T-helper 2 cell treated with Interferon-gamma antibody and Interleukin-4, amounts not matched to agents 5 μg/mL and 100 μg/mL, for 36 hours (primary cell): ENCODE measurements at regions not wholly inside any gene's neighbourhood (a gene's known extent, or its start where the extent isn't known, plus 50 kb on each side); places are given as distances from the start of the nearest gene placed in this dataset.

Source experiments
- DNase-seq: peaks from one replicate; pipeline ENCODE4 v3.0.0; 2021; ENCODE audit warnings: low spot score
- H3K27ac Mint-ChIP-seq: one replicate; pipeline ENCODE4 v1.8.0; 2021; ENCODE audit warnings: mild to moderate bottlenecking, mixed read lengths
- H3K27me3 Mint-ChIP-seq: one replicate; pipeline ENCODE4 v1.8.0; 2021; ENCODE audit warnings: low read depth, mixed read lengths
- H3K36me3 Mint-ChIP-seq: one replicate; pipeline ENCODE4 v1.8.0; 2021; ENCODE audit warnings: low read depth, mixed read lengths
- H3K4me1 Mint-ChIP-seq: one replicate; pipeline ENCODE4 v1.8.0; 2021; ENCODE audit warnings: low read depth, mixed read lengths
- H3K4me3 Mint-ChIP-seq: one replicate; pipeline ENCODE4 v1.8.0; 2022; ENCODE audit warnings: mild to moderate bottlenecking, moderate library complexity, mixed read lengths
- H3K9me3 Mint-ChIP-seq: one replicate; pipeline ENCODE4 v1.8.0; 2021; ENCODE audit warnings: mixed read lengths

GRCh38 chr14:89489761-89490437, 72.9 kb upstream of the FOXN3 start:
- no peaks in the 10 kb centered on the region for H3K9me3 Mint-ChIP-seq
- H3K36me3 Mint-ChIP-seq, result peaks cover 23% of the 10 kb centered on the region
- peaks cover 15% of the 10 kb centered on the region for H3K4me1 Mint-ChIP-seq
- DNase-seq, result no peak
- no peak overlapping the region for H3K4me3 Mint-ChIP-seq
- no peaks in the 10 kb centered on the region for H3K27me3 Mint-ChIP-seq
- no peak overlapping the region for H3K27ac Mint-ChIP-seq

- Mint-ChIP-seq H3K27me3 (no peaks in the 10 kb centered on the region), H3K4me1 (peaks cover 16% of the 10 kb centered on the region), H3K9me3 (no peaks in the 10 kb centered on the region), H3K27ac (no peak overlapping the region), H3K36me3 (peaks cover 30% of the 10 kb centered on the region), H3K4me3 (no peak overlapping the region)
- DNase-seq, result no peak
These were observed 69.9 kb upstream of the FOXN3 start for GRCh38 chr14:89486961-89487360.

GRCh38 chr14:89486505-89486904, 69.5 kb upstream of the FOXN3 start:
- Mint-ChIP-seq H3K9me3 (no peaks in the 10 kb centered on the region), H3K4me1 (peaks cover 17% of the 10 kb centered on the region), H3K4me3 (no peak overlapping the region), H3K27me3 (no peaks in the 10 kb centered on the region), H3K27ac (no peak overlapping the region), H3K36me3 (peaks cover 32% of the 10 kb centered on the region)
- no peak for DNase-seq

GRCh38 chr14:89485264-89485663, 68.2 kb upstream of the FOXN3 start:
- Mint-ChIP-seq H3K27me3 (no peaks in the 10 kb centered on the region), H3K36me3 (peaks cover 33% of the 10 kb centered on the region), H3K4me1 (peaks cover 17% of the 10 kb centered on the region), H3K9me3 (no peaks in the 10 kb centered on the region), H3K4me3 (no peak overlapping the region), H3K27ac (peak overlapping the region; percentile 77)
- no peak for DNase-seq

- H3K27me3 Mint-ChIP-seq, result no peaks in the 10 kb centered on the region
- H3K4me3 Mint-ChIP-seq, result no peak overlapping the region
- peaks cover 34% of the 10 kb centered on the region for H3K36me3 Mint-ChIP-seq
- no peak for DNase-seq
- H3K27ac Mint-ChIP-seq, result no peak overlapping the region
- no peaks in the 10 kb centered on the region for H3K9me3 Mint-ChIP-seq
- peaks cover 17% of the 10 kb centered on the region for H3K4me1 Mint-ChIP-seq
These were observed 67.2 kb upstream of the FOXN3 start for GRCh38 chr14:89484051-89484844.

GRCh38 chr14:89481196-89481595, 64.2 kb upstream of the FOXN3 start:
- Mint-ChIP-seq H3K27ac (no peak overlapping the region), H3K4me1 (peaks cover 13% of the 10 kb centered on the region), H3K9me3 (no peaks in the 10 kb centered on the region), H3K36me3 (peaks cover 31% of the 10 kb centered on the region), H3K4me3 (no peak overlapping the region), H3K27me3 (no peaks in the 10 kb centered on the region)
- DNase-seq, result no peak

- peaks cover 23% of the 10 kb centered on the region for H3K36me3 Mint-ChIP-seq
- DNase-seq, result no peak
- H3K4me3 Mint-ChIP-seq, result no peak overlapping the region
- peaks cover 5% of the 10 kb centered on the region for H3K4me1 Mint-ChIP-seq
- H3K27ac Mint-ChIP-seq, result no peak overlapping the region
- H3K9me3 Mint-ChIP-seq, result no peaks in the 10 kb centered on the region
- H3K27me3 Mint-ChIP-seq, result no peaks in the 10 kb centered on the region
These were observed 63.2 kb upstream of the FOXN3 start for GRCh38 chr14:89480278-89480677.

- H3K9me3 Mint-ChIP-seq, result no peaks in the 10 kb centered on the region
- H3K4me1 Mint-ChIP-seq, result peaks cover 3% of the 10 kb centered on the region
- no peak overlapping the region for H3K4me3 Mint-ChIP-seq
- no peaks in the 10 kb centered on the region for H3K27me3 Mint-ChIP-seq
- H3K27ac Mint-ChIP-seq, result no peak overlapping the region
- no peak for DNase-seq
- H3K36me3 Mint-ChIP-seq, result peaks cover 22% of the 10 kb centered on the region
These were observed 62.8 kb upstream of the FOXN3 start for GRCh38 chr14:89479802-89480201.

- Mint-ChIP-seq H3K36me3 (peaks cover 23% of the 10 kb centered on the region), H3K4me1 (peaks cover 2% of the 10 kb centered on the region), H3K9me3 (no peaks in the 10 kb centered on the region), H3K27ac (no peak overlapping the region), H3K27me3 (no peaks in the 10 kb centered on the region), H3K4me3 (no peak overlapping the region)
- no peak for DNase-seq
These were observed 60.4 kb upstream of the FOXN3 start for GRCh38 chr14:89477391-89477790.

GRCh38 chr14:89476354-89476896, 59.4 kb upstream of the FOXN3 start:
- Mint-ChIP-seq H3K27ac (no peak overlapping the region), H3K9me3 (no peaks in the 10 kb centered on the region), H3K36me3 (peaks cover 23% of the 10 kb centered on the region), H3K4me3 (no peak overlapping the region), H3K4me1 (no peaks in the 10 kb centered on the region), H3K27me3 (no peaks in the 10 kb centered on the region)
- no peak for DNase-seq

GRCh38 chr14:89474464-89474863, 57.4 kb upstream of the FOXN3 start:
- H3K4me3 Mint-ChIP-seq, result no peak overlapping the region
- peaks cover 25% of the 10 kb centered on the region for H3K36me3 Mint-ChIP-seq
- no peaks in the 10 kb centered on the region for H3K27me3 Mint-ChIP-seq
- DNase-seq, result no peak
- H3K9me3 Mint-ChIP-seq, result no peaks in the 10 kb centered on the region
- H3K4me1 Mint-ChIP-seq, result peaks cover 2% of the 10 kb centered on the region
- H3K27ac Mint-ChIP-seq, result no peak overlapping the region

GRCh38 chr14:89473989-89474388, 57.0 kb upstream of the FOXN3 start:
- Mint-ChIP-seq H3K36me3 (peaks cover 22% of the 10 kb centered on the region), H3K27ac (no peak overlapping the region), H3K4me1 (peaks cover 2% of the 10 kb centered on the region), H3K4me3 (no peak overlapping the region), H3K9me3 (no peaks in the 10 kb centered on the region), H3K27me3 (no peaks in the 10 kb centered on the region)
- DNase-seq, result no peak

- DNase-seq, result no peak
- H3K36me3 Mint-ChIP-seq, result peaks cover 22% of the 10 kb centered on the region
- no peak overlapping the region for H3K4me3 Mint-ChIP-seq
- H3K27me3 Mint-ChIP-seq, result no peaks in the 10 kb centered on the region
- no peaks in the 10 kb centered on the region for H3K9me3 Mint-ChIP-seq
- peaks cover 2% of the 10 kb centered on the region for H3K4me1 Mint-ChIP-seq
- H3K27ac Mint-ChIP-seq, result no peak overlapping the region
These were observed 56.5 kb upstream of the FOXN3 start for GRCh38 chr14:89473569-89473968.

- no peak overlapping the region for H3K27ac Mint-ChIP-seq
- H3K9me3 Mint-ChIP-seq, result no peaks in the 10 kb centered on the region
- peaks cover 17% of the 10 kb centered on the region for H3K4me1 Mint-ChIP-seq
- H3K4me3 Mint-ChIP-seq, result no peak overlapping the region
- DNase-seq, result no peak
- no peaks in the 10 kb centered on the region for H3K27me3 Mint-ChIP-seq
- H3K36me3 Mint-ChIP-seq, result peaks cover 33% of the 10 kb centered on the region
These were observed 53.4 kb upstream of the FOXN3 start for GRCh38 chr14:89470401-89470800.
